ENCODE measurements at regions not wholly inside any gene's neighbourhood (a gene's known extent, or its start where the extent isn't known, plus 50 kb on each side); places are given as distances from the start of the nearest gene placed in this dataset.

DNA sequence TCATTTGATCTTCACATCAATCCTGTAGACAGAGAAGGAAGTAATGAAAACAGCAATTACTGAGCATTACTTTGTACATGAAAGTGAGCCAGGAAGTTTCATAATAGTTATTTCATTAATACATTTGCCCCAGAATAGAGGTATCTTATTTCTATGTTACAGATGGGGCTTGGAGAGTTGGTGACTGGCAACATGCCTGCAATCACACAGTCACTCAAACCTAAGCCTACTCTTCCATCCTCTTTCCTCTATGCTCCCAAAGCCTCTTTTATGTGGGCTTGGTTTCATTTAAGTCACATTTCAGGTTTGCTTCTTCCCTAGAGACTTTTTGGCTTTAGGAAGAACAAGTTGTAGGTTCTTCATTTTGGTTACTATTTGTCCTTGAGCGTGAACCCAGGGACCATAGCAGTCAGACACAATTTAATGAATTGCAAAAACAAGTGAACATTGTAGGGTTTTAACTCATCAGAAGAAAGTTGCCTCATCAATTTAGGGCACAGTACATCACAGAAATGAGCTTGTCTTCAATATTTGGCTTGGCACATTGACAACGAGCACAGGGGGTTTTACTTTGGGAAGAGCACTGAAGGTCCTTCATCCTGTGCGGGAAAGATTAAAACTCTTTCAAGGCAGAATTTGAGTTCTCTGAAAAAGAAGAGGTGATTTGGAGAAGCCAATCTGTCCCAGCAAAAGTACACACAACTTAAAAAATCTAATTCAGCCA is 381.1 kb downstream of the TMEM38B start:
- Histone ChIP-seq H3K79me1 (ENCODE audit: insufficient read depth, low read depth, low read length, poor library complexity, severe bottlenecking) (no peaks in the 10 kb centered on the region), H3K4me1 (ENCODE audit: insufficient read depth, low read length) (no peaks in the 10 kb centered on the region), H3K23ac (ENCODE audit: insufficient read length, low read depth, low read length) (no peak overlapping the region), H3K18ac (ENCODE audit: insufficient read length, low read depth, low read length) (no peak overlapping the region), H3K14ac (ENCODE audit: insufficient read depth, low read length) (no peak overlapping the region), H2BK120ac (ENCODE audit: low read depth, low read length, poor library complexity, severe bottlenecking) (no peak overlapping the region), H3K23me2 (ENCODE audit: insufficient read length, low read depth, low read length, poor library complexity, severe bottlenecking) (no peaks in the 10 kb centered on the region), H4K91ac (ENCODE audit: insufficient read length, low read depth, low read length) (no peak overlapping the region), H3K4ac (ENCODE audit: low read depth, low read length) (no peak overlapping the region), H2BK12ac (ENCODE audit: insufficient read length, low read depth, low read length) (no peak overlapping the region), H4K20me1 (ENCODE audit: control insufficient read depth, insufficient read depth, insufficient read length) (no peaks in the 10 kb centered on the region), H3K27ac (ENCODE audit: insufficient read length, low read depth, low read length) (no peak overlapping the region), H2BK15ac (ENCODE audit: low read depth, low read length) (no peak overlapping the region), H3K9me3 (ENCODE audit: control insufficient read depth, low read depth, low read length) (no peaks in the 10 kb centered on the region), H2AFZ (ENCODE audit: low read length) (no peak overlapping the region), H3K79me2 (ENCODE audit: insufficient read depth, low read length) (no peaks in the 10 kb centered on the region), H4K5ac (ENCODE audit: insufficient read length, low read depth, low read length) (no peak overlapping the region), H2AK5ac (ENCODE audit: insufficient read length, low read length) (no peak overlapping the region), H3K9ac (ENCODE audit: extremely low read depth, insufficient read length, low read length) (no peak overlapping the region), H3K4me2 (ENCODE audit: insufficient read depth, insufficient read length, low read length) (no peak overlapping the region), H3K27me3 (ENCODE audit: insufficient read depth, low read length) (no peaks in the 10 kb centered on the region), H3K56ac (ENCODE audit: insufficient read length, low read depth, low read length) (no peak overlapping the region), H4K8ac (replicated peaks; ENCODE audit: insufficient read length, low read depth, low read length) (no peak overlapping the region), H2BK20ac (ENCODE audit: low read depth, low read length, poor library complexity, severe bottlenecking) (no peak overlapping the region), H3T11ph (ENCODE audit: low read length) (no peak overlapping the region), H2BK5ac (ENCODE audit: insufficient read length, low read length) (no peak overlapping the region)
- WGBS (ENCODE audit: extremely low coverage, insufficient read length, low lambda C conversion rate) = no CpG with 5 or more reads among the region's 3 CpGs
- Mint-ChIP-seq H3K36me3 (ENCODE audit: insufficient read depth in 1 of 3, low read depth in 3 of 3) (no peaks in the 10 kb centered on the region), H3K27me3 (ENCODE audit: low read depth) (no peaks in the 10 kb centered on the region), H3K27ac (no peak overlapping the region), H3K4me3 (no peak overlapping the region), H3K4me1 (peaks cover 3 to 5% of the 10 kb centered on the region in 2 experiments; a peak in 2 of 4 replicates), H3K9me3 (no peaks in the 10 kb centered on the region)
- TF ChIP-seq CTCF (conservative IDR thresholded peaks at IDR 0.05) = no peak
- no peak for DNase-seq

Data from H9 (cell line).